RWPE2 (cell line): ENCODE measurements at regions not wholly inside any gene's neighbourhood (a gene's known extent, or its start where the extent isn't known, plus 50 kb on each side); places are given as distances from the start of the nearest gene placed in this dataset.

Source experiments
- ATAC-seq: fragments of 200-7000 bp; cut with Tn5 transposase; 3 replicates; pipeline ENCODE4 v1.9.1; 2021; ENCODE audit warnings: low read depth
- DNase-seq: peaks from one replicate; pipeline ENCODE4 v3.0.0-alpha.2; 2020; ENCODE audit warnings: low spot score
- H3K27ac ChIP-seq: fragments of 450-650 bp; 2 replicates; pipeline ENCODE4 v1.5.1; 2017; ENCODE audit warnings: mild to moderate bottlenecking; ENCODE audit not compliant: poor library complexity, severe bottlenecking
- H3K27me3 ChIP-seq: fragments of 250-450 bp; sonication (Bioruptor Pico); 2 replicates; pipeline ENCODE4 v1.5.1; 2021; ENCODE audit warnings: mild to moderate bottlenecking, moderate library complexity; ENCODE audit not compliant: insufficient read depth, poor library complexity, severe bottlenecking
- H3K36me3 ChIP-seq: fragments of 250-450 bp; sonication (Bioruptor Pico); 2 replicates; pipeline ENCODE4 v1.5.1; 2020; ENCODE audit warnings: low read depth, mild to moderate bottlenecking, moderate library complexity
- H3K4me1 ChIP-seq: fragments of 250-450 bp; sonication (Bioruptor Pico); 2 replicates; pipeline ENCODE4 v1.5.1; 2021; ENCODE audit warnings: mild to moderate bottlenecking, moderate library complexity; ENCODE audit not compliant: insufficient read depth, poor library complexity, severe bottlenecking
- H3K4me3 ChIP-seq: fragments of 250-450 bp; sonication (Bioruptor Pico); 2 replicates; pipeline ENCODE4 v1.5.1; 2021; ENCODE audit warnings: mild to moderate bottlenecking, moderate library complexity; ENCODE audit not compliant: severe bottlenecking
- H3K9me3 ChIP-seq: fragments of 250-450 bp; sonication (Bioruptor Pico); 2 replicates; pipeline ENCODE4 v1.5.1; 2021; ENCODE audit warnings: mild to moderate bottlenecking, moderate library complexity; ENCODE audit not compliant: severe bottlenecking
- TF ChIP-seq, protein P1 (sequence below): fragments of 450-650 bp; IDR thresholded peaks from one replicate; pipeline ENCODE4 v1.5.1; 2017; ENCODE audit warnings: mild to moderate bottlenecking, moderate library complexity; ENCODE audit not compliant: poor library complexity, severe bottlenecking

DNA sequence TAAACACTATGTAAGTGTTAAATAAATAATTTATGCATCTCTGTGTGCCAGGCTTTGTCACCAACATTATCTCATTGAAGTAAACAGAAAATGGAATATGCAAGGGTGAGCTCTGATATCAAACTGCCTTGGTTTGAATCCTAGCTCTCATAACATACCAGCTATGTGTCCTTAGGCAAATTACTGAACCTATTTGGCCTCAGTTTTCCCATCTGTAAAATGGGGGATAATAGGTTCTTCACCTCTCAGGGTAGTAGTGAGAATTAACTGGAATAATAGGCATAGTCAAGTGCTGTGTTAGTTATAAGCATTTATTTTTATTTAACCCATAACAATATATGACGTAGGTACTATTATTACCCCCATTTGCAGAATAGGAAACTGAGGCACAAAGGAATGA, 190.8 kb upstream of the SRRM4 start:
- H3K4me3 ChIP-seq, result no peak overlapping the region
- ATAC-seq, result no peak
- no peaks in the 10 kb centered on the region for H3K9me3 ChIP-seq
- H3K36me3 ChIP-seq, result no peaks in the 10 kb centered on the region
- TF ChIP-seq, protein P1, sequence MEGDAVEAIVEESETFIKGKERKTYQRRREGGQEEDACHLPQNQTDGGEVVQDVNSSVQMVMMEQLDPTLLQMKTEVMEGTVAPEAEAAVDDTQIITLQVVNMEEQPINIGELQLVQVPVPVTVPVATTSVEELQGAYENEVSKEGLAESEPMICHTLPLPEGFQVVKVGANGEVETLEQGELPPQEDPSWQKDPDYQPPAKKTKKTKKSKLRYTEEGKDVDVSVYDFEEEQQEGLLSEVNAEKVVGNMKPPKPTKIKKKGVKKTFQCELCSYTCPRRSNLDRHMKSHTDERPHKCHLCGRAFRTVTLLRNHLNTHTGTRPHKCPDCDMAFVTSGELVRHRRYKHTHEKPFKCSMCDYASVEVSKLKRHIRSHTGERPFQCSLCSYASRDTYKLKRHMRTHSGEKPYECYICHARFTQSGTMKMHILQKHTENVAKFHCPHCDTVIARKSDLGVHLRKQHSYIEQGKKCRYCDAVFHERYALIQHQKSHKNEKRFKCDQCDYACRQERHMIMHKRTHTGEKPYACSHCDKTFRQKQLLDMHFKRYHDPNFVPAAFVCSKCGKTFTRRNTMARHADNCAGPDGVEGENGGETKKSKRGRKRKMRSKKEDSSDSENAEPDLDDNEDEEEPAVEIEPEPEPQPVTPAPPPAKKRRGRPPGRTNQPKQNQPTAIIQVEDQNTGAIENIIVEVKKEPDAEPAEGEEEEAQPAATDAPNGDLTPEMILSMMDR, result no peak
- no peak for DNase-seq
- H3K4me1 ChIP-seq, result no peaks in the 10 kb centered on the region
- H3K27me3 ChIP-seq, result no peaks in the 10 kb centered on the region
- no peak overlapping the region for H3K27ac ChIP-seq

DNA sequence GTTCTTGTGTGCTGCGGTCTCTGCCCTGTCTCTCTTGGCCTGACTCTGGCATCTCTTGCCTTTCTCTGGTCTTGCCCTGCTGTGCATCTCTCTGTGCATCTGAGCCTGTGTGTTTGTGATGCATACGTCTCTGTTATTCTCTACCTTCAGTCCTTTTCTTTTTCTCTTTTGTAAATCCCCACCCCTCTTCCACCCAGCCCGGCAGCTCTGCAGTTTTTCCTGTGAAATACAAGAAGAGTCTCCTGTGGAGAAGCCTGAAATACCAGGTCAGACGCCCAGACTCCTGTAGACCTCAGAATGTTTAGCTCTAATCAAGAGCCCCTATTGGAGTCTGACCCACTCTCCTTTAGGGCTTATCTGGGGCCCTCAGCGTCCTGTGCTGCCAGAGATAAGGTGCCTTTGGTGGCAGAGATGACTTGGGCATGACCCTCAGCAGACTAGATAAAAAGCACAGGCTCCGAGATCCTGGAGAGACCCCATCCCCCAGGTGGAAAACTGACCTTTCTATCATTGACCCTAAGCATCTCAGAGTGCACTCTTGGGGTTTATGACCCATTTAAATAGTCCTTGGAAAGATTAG, 167.5 kb upstream of the SRRM4 start:
- Histone ChIP-seq H3K27me3 (no peaks in the 10 kb centered on the region), H3K4me1 (no peaks in the 10 kb centered on the region), H3K36me3 (no peaks in the 10 kb centered on the region), H3K4me3 (no peak overlapping the region), H3K27ac (no peak overlapping the region), H3K9me3 (no peaks in the 10 kb centered on the region)
- TF ChIP-seq, protein P1, result no peak
- DNase-seq, result no peak
- no peak for ATAC-seq

DNA sequence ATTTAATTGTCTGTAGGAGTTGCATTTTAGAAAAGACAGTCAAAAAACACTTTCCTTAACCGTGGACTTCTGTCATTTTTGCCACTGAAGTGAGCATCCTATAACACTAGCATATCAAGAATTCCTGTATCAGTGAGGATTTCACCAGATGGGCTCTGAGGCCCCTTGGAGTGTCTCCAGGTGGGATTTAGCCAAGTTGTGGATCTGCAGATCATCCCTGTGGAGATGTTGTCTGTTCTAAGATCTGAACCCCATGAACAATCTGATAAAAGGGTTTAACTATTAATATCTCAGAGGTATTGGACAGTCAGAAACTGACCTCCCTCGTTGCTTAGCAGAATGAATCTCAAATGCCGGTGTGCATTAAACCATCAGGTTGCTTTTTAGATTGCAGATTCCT, 165.0 kb upstream of the SRRM4 start:
- no peak for DNase-seq
- no peaks in the 10 kb centered on the region for H3K27me3 ChIP-seq
- no peaks in the 10 kb centered on the region for H3K4me1 ChIP-seq
- H3K4me3 ChIP-seq, result no peak overlapping the region
- no peak for ATAC-seq
- TF ChIP-seq, protein P1, result no peak
- H3K9me3 ChIP-seq, result no peaks in the 10 kb centered on the region
- H3K27ac ChIP-seq, result no peak overlapping the region
- H3K36me3 ChIP-seq, result no peaks in the 10 kb centered on the region

DNA sequence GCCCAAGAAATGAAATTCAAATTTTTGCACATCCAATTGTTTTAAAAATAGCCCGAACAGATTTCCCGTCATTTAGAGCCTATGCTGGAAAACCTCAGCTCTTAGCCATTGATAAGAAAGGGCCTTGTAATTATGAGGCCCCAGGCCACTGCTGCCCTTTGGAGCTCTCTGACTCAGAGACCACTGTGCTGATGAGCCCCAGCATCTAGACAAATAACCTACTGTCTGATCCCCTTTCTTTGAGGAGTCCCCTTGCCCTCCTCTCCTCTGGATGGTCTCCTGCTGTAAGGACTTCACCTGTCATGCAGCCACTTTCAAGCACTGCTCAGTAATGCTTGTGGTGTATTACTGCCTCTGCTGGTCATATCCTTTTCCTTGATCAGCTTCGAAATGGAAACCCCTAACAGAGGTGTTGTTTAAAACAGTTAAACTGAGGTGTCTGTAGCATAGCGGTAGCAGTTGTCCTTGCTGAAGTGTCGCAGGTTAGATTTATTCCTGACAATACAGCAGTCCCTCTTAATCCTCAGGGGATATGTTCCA, 159.9 kb upstream of the SRRM4 start:
- no peaks in the 10 kb centered on the region for H3K9me3 ChIP-seq
- H3K4me3 ChIP-seq, result no peak overlapping the region
- no peaks in the 10 kb centered on the region for H3K36me3 ChIP-seq
- ATAC-seq (no peak), DNase-seq (no peak)
- TF ChIP-seq, protein P1, result no peak
- H3K27ac ChIP-seq, result no peak overlapping the region
- no peaks in the 10 kb centered on the region for H3K4me1 ChIP-seq
- no peaks in the 10 kb centered on the region for H3K27me3 ChIP-seq

DNA sequence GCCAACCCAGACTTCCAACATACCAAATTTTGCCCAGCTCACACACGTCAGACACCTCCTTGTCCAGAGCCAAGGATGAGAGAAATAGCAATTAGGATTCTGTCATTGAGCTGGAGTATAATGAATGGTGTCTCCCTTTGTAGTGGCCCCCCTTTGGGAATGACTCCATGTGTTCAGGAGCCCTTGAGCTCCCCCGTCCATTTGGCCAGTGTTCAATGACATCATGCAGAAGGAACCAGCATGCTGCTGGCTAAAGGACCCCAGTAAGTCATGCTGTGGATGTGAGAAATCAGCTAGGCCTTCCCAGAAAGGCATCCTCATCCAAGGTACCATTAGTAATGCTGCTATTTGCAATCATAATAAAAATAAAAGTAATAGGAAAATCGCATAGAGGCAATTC, 158.8 kb upstream of the SRRM4 start:
- ATAC-seq (no peak), DNase-seq (no peak)
- H3K36me3 ChIP-seq, result no peaks in the 10 kb centered on the region
- H3K27ac ChIP-seq, result no peak overlapping the region
- H3K4me1 ChIP-seq, result no peaks in the 10 kb centered on the region
- no peaks in the 10 kb centered on the region for H3K9me3 ChIP-seq
- H3K27me3 ChIP-seq, result no peaks in the 10 kb centered on the region
- TF ChIP-seq, protein P1, result no peak
- no peak overlapping the region for H3K4me3 ChIP-seq
